ENCODE measurements at regions not wholly inside any gene's neighbourhood (a gene's known extent, or its start where the extent isn't known, plus 50 kb on each side); places are given as distances from the start of the nearest gene placed in this dataset.
"Not testable (repeated sequence)": the region's sequence is repeated elsewhere in the genome, so short reads cannot be mapped to it uniquely, and the experiment has no call there.

DNA sequence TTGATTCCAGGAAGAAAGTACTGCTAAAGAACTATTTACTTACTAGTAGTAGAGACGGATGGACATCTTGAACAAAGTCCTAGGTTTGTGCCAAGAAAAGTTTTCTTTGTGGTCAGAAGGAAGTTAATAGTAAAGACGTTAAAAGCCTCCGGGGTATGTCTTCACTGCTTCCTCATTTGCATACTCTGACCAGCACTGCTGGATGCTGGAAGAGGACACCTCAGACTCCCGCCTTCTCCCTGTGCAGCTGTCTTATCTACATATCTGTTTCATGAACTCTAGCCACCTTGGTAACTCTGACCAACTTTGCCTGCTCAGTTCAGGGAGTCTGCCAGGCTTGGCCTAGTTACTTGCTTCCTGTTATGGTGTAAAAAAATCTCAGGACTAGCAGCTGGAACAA, 1109.1 kb upstream of the MIR17HG start:
- DNase-seq (ENCODE audit: low read depth in 2 of 2), result no peak

DNA sequence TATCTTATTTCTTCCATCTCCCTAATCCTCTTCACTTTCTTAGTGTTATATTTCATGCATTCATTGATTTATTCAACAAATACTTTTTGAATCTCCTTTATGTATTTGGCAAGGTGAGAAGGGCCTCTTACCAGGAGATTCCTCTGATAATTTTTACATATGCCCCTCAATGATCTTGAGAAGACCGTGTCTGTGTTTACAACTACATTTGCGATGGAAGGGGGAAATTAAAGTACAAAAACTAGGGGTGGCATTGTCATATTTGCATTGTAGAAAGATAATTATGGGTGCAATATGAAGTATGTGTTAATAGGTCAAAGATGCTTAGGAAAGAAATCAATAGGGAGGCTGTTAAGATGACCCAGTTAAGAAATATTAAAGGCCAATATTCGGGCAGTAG, 1108.4 kb upstream of the MIR17HG start:
- DNase-seq (ENCODE audit: low read depth in 2 of 2), result no peak

DNA sequence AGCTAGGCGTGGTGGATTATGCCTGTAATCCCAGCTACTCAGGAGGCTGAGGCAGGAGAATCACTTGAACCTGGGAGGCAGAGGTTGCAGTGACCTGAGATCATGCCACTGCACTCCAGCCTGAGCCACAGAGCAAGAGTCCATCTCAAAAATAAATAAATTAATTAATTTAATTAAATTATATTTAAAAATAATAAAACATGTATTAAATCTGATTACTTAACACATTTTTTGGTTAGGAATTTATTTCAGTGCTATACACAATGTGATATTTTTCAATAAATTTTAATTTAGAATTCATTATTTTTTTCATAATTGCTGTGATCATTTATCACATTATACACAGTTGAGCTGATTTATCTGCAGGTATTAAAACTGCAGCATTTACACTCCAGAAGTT, 1101.5 kb upstream of the MIR17HG start:
- DNase-seq (ENCODE audit: low read depth in 2 of 2), result no peak

DNA sequence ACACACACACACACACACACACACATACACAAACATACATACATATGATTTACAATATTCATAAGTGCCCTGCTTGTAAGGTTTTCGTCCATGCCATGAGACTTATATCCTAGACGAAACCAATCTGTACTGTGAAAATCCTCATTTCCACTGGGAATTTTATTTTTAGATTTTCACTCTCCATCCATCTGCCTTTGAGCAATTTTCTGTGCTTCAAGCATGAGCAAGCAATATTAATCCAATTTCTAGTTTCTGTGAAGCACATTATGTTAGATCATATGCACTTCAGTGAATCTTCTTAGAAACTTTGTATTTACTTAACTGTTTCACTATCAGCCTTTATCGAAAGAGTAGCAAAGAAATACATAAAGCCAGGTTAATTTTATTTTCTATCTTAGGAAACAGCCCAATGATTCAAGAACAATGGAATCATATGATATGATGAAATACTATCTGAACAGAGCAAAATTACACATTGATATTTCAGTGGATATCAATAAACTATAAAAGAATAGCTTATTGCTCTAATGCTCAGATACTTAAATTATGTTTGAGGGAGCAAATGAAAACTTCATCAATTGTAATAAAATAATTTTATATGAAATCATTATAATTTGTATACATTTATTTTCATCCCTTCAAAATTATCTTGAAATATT, 1100.7 kb upstream of the MIR17HG start:
- DNase-seq (ENCODE audit: low read depth in 2 of 2), result no peak

DNA sequence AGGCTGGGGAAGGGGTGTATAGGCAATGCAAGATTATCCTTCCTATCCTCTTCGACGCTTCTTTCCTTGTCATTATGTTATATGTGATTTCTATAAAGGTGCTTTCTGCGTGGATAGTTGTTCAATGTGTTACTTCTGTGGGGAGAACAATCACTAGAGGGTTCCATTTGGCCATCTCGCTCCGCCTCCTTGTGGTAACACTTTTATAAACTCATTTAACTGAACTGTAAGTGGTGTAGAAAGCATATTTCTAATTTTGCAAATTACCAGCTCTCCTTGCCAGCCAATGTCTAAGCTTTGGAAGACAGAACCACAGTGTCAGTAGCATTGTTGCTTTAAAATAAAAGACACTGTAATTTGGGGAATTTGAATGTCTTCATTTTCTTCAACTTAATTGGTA, 1093.7 kb upstream of the MIR17HG start:
- DNase-seq (ENCODE audit: low read depth in 2 of 2), result no peak

DNA sequence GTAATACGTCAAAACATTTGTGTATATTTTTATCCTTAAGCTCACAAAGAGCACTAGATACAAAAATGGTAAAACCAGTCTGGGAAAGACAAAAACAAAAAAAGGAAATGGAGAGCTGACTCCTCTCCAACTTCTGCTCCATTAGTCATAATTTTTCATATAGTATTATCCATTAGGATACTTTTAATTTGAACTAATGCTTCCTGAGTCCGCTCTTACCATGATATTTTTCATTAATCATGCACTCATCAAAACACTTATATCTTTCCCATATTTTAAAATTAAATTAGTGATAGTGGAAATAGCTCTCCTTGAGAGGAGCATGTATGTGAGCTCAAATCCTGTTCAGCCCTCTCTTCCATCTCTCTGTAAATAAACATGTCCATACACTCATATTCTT, 1093.0 kb upstream of the MIR17HG start:
- DNase-seq (ENCODE audit: low read depth in 2 of 2), result no peak

DNA sequence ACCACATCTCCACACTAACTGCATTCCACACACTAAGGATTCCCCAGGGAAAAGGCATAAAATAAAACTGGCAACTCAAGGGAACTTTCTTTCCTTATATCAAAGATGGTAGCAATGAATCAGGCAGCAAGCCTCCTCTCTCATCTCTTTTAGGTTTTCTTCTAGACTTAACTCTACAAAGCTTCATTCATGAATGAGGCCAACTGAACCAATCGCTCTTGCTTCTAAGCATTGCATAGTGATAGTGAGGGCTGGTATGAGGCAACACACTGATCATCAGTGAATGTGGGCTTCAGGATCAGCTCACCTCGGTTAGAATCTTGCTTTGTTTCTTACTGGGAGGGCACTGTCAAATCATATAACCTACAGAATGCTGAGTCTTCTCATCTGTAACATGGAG, 1090.7 kb upstream of the MIR17HG start:
- no peak for DNase-seq (ENCODE audit: low read depth in 2 of 2)

DNA sequence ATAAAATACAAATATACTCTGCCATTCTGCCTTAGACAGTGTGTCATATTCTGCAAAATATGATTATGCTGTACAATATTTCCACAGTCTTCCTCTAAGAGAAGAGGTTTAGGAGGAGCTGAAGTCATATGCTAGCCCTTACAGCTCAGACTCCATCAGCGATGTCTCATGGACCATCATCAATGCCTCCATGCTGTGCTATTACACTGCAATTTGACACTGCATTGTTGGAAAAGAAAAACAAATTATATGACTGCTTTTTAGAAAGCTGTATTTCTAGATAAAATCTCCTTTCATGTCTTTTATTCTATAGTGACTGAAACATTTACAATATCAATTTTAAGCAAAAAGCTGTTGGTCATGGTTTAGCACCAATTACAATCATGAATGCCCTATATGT, 1089.4 kb upstream of the MIR17HG start:
- no peak for DNase-seq (ENCODE audit: low read depth in 2 of 2)

DNA sequence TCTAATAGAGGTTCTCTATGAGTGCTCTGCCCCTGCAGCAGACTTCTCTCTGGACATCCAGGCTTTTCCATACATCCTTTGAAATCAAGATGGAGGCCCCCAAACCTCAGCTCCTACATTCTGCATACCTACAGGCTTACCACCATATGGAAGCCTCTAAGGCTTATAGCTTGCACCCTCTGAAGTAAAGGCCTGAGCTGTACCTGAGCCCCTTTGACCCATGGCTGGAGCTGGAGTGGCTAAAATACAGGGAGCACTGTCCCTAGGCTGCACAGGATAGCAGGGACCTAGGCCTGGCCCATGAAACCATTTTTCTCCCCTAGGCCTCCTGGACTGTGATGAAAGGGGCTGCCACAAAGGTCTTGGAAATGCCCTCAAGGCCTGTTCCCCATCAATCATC, 1086.1 kb upstream of the MIR17HG start:
- no peak for DNase-seq (ENCODE audit: low read depth in 2 of 2)

DNA sequence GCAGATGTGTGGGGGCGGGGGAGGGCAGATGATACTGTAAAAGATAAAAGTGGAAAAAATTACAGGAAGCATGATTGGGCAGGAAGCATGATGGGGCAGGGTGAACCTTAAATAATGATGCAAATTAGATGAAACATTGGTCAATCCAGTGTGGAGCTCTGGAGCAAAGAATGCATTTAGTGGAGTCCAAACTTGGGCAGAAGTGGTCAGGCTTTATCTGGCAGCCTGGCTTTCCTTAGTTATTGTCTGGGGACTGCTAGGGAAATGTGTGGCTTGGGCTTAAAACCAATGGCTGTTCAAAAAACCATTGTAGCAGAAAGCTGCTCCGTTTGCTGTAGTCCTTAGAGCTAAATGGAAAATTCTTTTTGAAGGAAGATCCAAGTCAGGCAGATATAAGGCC, 1077.3 kb upstream of the MIR17HG start:
- no peak for DNase-seq (ENCODE audit: low read depth in 2 of 2)

DNA sequence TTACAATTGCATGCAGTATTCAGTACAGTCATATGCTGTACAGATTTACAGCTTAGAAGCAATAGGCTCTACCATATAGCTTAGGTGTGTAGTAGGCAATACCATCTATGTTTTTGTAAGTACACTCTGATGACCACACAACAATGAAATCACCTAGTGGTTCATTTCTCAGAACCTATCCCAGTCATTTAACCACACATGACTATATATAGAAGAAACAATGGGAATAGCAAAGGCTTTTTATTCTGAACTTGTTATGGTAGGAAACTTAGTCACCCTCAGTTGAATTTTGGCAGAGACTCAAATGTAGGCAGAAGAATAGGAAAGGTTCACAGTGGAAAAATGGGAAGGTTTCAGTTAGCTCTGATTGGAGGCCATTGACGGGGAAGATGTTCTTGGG, 1075.1 kb upstream of the MIR17HG start:
- no peak for DNase-seq (ENCODE audit: low read depth in 2 of 2)

DNA sequence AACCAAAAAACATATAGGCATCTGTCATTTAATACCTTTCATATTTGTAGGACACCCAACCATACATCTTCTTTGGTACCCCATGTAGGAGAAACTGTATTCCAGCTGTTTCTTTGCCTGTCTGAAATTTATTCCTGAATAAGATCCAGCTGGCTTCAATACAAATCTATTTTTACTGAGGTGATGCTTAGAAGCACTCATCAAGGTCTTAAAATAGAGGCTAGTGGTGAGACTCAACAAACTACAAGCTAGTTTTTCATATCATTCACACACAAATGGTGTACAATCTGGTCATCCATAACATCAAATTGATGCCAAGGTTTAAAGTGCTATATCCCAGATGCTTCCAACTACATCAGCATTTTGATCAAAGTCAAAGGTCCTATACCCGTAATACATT, 1071.3 kb upstream of the MIR17HG start:
- DNase-seq (ENCODE audit: low read depth in 2 of 2), result no peak

DNA sequence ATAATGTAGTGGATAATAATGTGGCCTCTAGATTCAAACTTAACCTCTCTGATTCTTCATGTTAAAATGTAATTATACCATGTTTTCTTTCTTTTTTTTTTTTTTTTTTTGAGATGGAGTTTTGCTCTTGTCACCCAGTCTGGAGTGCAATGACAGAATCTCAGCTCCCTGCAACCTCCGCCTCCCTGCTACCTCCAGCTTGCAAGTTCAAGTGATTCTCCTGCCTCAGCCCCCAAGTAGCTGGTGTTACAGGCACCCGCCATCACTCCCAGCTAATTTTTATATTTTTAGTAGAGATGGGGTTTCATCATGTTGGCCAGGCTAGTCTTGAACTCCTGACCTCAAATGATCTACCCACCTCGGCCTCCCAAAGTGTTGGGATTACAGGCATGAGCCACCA, 1069.3 kb upstream of the MIR17HG start:
- DNase-seq (ENCODE audit: low read depth in 2 of 2), result not testable (repeated sequence)

DNA sequence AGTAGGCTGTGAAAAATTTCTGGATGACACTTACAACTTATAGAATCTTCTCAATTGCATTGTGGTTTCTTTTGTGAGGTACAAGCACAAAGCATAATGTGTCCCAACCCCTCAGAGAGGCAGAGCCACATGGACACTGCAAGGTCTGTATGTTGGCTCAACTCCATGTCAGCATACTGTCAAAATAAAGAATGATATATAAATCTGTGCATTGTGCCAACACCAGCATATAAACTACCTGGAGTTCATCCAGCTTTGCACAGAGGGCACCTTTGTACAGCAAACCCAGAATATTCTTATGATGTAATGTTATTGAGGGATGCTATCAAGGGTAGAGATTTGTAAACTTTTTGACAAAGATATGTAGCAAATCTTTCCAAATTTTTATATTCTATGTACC, 1065.8 kb upstream of the MIR17HG start:
- DNase-seq (ENCODE audit: low read depth in 2 of 2), result no peak

DNA sequence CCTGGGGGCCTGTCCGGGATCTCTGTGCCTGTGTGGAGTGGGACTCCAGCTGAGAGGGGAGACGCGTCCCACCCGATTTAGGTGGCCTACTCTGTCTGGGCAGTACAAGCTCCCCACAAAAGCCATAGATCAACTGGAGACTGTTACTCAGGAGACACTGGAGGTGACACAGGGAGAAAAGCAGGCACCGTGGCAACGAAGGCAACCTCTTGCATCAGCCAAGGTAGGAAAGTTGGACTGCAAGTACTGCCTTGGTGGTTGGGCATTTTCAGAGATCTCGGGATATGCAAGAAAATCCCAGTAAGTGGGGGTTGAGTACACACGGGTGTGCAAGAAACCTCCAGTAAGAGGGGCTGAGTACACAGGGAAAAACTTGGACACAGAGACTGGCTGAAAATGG, 1060.0 kb upstream of the MIR17HG start:
- DNase-seq (ENCODE audit: low read depth in 2 of 2), result no peak

DNA sequence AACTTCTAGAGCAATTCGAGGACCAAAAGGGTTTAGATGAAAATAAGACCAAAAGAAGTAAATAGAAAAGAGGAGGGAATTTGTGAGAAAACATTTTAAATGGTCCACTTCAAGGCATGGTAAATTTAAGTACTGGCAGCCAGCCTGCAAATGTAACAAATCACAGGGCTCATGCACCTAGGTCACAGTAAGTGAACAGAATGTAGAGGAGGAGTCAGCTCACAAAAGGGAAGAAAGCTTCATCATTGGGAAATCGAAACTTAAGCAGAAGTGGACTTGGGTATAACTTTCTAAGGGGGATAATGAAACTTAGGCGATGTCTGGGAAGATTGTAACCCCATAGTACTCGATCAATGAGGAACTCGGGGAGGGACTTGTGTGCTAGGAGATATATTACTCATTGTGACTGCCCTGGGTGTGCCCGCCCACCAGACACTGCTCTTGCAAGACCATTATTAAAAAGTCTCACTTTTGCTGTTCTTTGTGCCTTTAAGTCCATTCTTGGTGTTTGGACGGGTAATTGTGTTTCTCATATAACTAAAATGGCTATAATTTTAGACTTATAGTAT, 1053.6 kb upstream of the MIR17HG start:
- no peak for DNase-seq (ENCODE audit: low read depth in 2 of 2)

DNA sequence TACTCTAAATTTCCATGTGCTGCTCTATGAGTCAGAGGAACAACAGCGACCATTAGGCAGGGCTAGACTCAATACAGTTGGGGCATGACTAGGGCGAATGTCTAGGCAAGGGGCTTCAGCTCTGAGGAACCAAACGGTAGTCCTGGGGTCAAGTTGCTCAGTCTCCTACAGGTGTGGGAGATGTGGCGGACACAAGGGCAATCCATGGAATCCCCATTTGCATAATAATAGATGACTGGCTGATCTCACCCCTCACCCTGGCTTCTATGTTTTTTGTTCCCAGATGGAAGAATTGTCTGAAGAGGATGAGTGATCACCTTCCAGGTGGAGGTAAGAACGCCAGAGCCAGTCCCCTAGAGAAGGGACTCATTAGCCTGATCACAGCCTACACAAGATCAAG, 1048.2 kb upstream of the MIR17HG start:
- no peak for DNase-seq (ENCODE audit: low read depth in 2 of 2)

DNA sequence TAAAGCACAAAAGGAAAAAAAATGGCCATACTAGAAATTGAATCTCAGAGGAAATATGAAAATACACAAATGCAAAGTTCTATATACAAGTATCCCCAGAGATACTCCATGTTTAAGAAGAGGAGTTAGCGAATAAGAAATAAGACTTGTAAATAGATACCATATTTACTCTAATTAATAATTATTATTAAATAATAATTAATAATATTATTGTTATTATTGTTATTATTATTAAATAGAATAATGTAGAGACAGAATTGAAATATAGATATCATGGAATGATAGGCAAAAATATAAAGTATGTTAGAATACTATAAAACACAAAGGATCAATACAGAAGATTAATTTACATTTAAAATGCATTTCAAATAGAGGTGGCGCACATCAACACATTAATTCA, 1047.5 kb upstream of the MIR17HG start:
- no peak for DNase-seq (ENCODE audit: low read depth in 2 of 2)

DNA sequence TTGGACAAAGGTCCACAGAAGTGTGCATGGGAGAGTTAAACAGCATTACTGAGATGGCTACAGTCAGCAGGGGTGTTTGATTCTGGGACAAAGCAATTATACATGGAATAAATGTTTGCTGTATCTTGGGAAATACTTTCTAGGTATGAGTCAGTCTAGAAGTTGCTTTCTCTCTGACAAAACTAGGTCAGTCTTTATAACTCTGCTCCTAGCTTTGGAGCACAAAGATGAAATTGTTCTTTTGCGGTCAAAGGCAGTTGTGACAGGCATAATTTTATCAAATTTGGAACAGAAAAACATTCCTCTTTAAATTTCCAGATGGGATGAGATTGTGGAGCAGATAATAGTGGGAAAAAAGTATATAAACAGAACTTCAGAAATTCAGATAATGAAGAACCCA, 1045.4 kb upstream of the MIR17HG start:
- DNase-seq (ENCODE audit: low read depth in 2 of 2), result no peak

DNA sequence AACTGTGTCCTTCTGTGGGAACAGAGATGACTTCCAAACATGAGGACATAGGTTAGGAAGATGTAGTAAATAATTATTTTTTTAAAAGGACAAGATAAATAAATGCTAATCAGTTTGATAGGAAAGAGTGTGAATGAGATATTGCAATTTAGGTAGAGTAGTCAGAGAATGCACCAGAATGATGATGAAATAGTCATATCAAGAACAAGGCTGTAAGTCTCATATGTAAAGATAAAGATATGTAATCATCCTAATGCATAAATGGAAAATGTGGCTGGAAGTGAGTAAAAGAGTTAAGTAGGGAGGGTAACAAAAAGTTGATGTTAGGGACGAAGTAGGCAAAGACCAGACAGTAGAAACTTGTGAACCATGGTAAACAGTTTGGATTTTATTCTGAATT, 1041.7 kb upstream of the MIR17HG start:
- DNase-seq (ENCODE audit: low read depth in 2 of 2), result no peak

DNA sequence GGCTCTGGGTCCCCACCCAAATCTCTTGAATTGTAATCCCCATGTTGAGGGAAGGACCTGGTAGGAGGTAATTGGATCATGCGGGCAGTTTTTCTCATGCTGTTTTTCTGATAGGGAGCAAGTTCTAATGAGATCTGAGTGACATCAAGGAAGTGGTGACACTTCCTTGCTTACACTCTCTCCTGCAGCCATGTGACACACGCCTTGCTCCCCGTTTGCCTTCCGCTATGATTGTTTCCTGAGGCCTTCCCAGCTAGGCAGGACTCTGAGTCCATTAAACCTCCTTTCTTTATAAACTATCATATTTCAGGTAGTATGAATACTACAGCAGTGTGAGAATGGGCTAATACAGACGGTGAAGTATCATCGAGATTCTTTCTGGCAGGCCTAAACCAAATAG, 1040.4 kb upstream of the MIR17HG start:
- no peak for DNase-seq (ENCODE audit: low read depth in 2 of 2)

DNA sequence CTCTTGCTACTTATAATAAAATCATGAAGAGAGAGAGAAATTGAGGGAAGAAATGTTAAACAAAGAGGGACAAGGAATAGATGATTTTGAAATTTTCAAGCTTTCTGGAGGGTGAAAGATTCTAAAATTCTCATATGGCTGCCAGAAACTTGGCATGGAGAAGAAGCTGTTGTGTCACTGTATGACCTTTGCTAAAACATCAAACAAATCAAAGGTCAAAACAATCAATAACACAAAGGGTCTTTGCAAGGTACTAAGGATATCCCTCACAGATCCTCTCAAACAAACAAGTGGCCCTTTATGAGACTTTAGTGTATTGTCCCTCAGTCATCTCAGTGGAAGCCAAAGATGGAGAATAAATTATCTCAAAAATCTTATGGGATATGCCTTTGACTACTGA, 1039.2 kb upstream of the MIR17HG start:
- DNase-seq (ENCODE audit: low read depth in 2 of 2), result no peak

DNA sequence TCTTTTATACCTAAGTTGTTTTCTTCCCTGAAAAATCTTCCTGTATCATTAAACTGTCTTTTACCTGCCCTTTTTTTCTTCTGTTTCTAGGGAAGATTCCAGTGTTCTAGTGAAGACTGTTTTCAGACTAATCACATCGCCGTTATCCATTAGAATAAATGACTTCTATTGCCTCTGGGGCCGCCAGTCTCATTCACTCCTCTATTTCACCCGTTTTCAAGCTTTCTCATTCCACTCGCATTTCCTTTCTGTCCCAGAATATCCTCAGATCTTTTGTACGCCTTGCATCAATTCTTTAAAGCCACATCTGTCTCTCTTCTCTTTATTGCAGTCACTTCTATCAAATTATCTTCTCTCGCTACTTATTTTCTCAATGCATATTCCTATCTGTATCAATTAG, 1035.6 kb upstream of the MIR17HG start:
- no peak for DNase-seq (ENCODE audit: low read depth in 2 of 2)

DNA sequence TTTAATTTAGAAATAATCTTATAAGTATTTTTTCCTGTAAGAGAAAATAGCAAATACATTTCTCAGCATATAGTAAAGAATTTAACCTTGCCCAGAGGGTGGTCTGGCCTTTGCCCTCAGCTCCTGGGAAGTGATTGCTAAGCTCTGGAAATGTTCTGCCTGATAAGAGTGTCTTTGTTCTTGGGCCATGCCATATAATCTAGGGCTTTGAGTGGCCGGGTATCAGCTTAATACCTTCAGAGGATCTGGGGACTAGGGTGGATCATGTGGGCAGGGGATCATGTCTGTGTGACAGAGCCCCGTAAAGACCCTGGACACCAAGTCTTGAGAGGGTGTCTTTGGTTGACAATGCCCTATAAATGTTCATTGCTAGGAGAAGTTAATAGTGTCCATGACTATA, 1032.4 kb upstream of the MIR17HG start:
- DNase-seq (ENCODE audit: low read depth in 2 of 2), result no peak

Data from activated CD4-positive, alpha-beta T cell treated with anti-CD3 and anti-CD28 coated beads for 24 hours (primary cell).